ENCODE measurements at regions not wholly inside any gene's neighbourhood (a gene's known extent, or its start where the extent isn't known, plus 50 kb on each side); places are given as distances from the start of the nearest gene placed in this dataset.

DNA sequence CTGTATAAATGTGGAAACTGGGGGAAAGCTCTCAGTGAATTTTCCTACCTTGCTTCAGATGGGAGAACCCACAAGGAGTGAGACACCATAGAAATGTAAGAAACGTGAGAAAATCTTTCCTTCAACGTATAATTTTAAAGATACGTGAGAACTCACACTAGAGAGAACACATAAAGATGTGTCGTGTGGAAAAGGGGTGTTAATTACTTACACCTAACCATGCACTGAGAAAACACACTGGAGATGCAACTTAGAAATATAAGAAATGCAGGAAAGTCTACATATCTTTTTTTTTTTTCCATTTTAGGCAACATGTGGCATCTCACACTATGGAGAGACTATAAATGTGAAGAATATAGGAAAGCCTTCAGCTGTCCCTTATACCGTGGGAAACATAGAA is 352.9 kb upstream of the NETO1 start:
- TF ChIP-seq, protein P1, sequence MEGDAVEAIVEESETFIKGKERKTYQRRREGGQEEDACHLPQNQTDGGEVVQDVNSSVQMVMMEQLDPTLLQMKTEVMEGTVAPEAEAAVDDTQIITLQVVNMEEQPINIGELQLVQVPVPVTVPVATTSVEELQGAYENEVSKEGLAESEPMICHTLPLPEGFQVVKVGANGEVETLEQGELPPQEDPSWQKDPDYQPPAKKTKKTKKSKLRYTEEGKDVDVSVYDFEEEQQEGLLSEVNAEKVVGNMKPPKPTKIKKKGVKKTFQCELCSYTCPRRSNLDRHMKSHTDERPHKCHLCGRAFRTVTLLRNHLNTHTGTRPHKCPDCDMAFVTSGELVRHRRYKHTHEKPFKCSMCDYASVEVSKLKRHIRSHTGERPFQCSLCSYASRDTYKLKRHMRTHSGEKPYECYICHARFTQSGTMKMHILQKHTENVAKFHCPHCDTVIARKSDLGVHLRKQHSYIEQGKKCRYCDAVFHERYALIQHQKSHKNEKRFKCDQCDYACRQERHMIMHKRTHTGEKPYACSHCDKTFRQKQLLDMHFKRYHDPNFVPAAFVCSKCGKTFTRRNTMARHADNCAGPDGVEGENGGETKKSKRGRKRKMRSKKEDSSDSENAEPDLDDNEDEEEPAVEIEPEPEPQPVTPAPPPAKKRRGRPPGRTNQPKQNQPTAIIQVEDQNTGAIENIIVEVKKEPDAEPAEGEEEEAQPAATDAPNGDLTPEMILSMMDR (conservative IDR thresholded peaks at IDR 0.05; ENCODE audit: low read length) = no peak
- no peak for TF ChIP-seq EZH2phosphoT487 (IDR thresholded peaks at IDR 0.05; ENCODE audit: borderline replicate concordance)

Measured in Loucy (cell line).